Panc1 (cell line): ENCODE measurements at regions not wholly inside any gene's neighbourhood (a gene's known extent, or its start where the extent isn't known, plus 50 kb on each side); places are given as distances from the start of the nearest gene placed in this dataset.
A peak's percentile ranks its signal among the peaks of the same experiment; 100 is the strongest.

Source experiments
- ATAC-seq: fragments of 200-7000 bp; cut with Tn5 transposase; 2 replicates; pipeline ENCODE4 v1.9.1; 2020; ENCODE audit warnings: mild to moderate bottlenecking, moderate library complexity
- BruUV-seq: library from RNA; stranded (reverse); fragments of 400-500 nt; replicated peaks from 2 replicates; lab custom pipeline; 2021; lab: Mats Ljungman, UMichigan
- CTCF ChIA-PET: fragments of 300-600 bp; sonication (Branson Sonifier 250); formaldehyde crosslinking; loops from one replicate; lab custom pipeline; 2022; ENCODE audit warnings: antibody characterized with exemption; lab: Charles Lee
- POLR2A ChIA-PET: fragments of 300-600 bp; sonication (Branson Sonifier 250); formaldehyde crosslinking; loops from one replicate; lab custom pipeline; 2022; ENCODE audit warnings: antibody characterized with exemption; lab: Charles Lee
- DNase-seq: peaks from one replicate; pipeline ENCODE4 v3.0.0-alpha.2; 2010; ENCODE audit warnings: low read depth, low spot score
- H3K27ac ChIP-seq: 2 replicates; pipeline ENCODE4 v1.5.1; 2011; ENCODE audit warnings: mild to moderate bottlenecking, low read length, inconsistent platforms
- H3K27me3 ChIP-seq: fragments of 200-500 bp; sonication (Bioruptor generic); 2 replicates; pipeline ENCODE4 v1.6.0; 2014; ENCODE audit warnings: low read length, inconsistent platforms; ENCODE audit not compliant: control insufficient read depth, insufficient read depth
- H3K36me3 ChIP-seq: fragments of 200-500 bp; sonication (Bioruptor generic); 2 replicates; pipeline ENCODE4 v1.5.1; 2014; ENCODE audit warnings: inconsistent platforms, mild to moderate bottlenecking, low read length, moderate library complexity; ENCODE audit not compliant: control insufficient read depth, insufficient read depth
- H3K4me1 ChIP-seq: 2 replicates; pipeline ENCODE4 v1.5.1; 2011; ENCODE audit warnings: inconsistent platforms, mild to moderate bottlenecking, low read length, moderate library complexity; ENCODE audit not compliant: control insufficient read depth, insufficient read depth
- H3K4me3 ChIP-seq, 2 experiments: 2 replicates each; pipeline ENCODE4 v1.5.1; 2011 to 2012; ENCODE audit warnings: low read depth in 2 of 2, low read length in 2 of 2, mild to moderate bottlenecking in 2 of 2, inconsistent platforms in 1 of 2, moderate library complexity in 1 of 2
- H3K9me3 ChIP-seq: fragments of 200-500 bp; sonication (Bioruptor generic); 2 replicates; pipeline ENCODE4 v1.5.1; 2014; ENCODE audit warnings: low read depth, mild to moderate bottlenecking, inconsistent platforms, low read length, moderate library complexity; ENCODE audit not compliant: control insufficient read depth, insufficient read depth
- CTCF ChIP-seq: fragments of 450-650 bp; IDR thresholded peaks from 2 replicates; pipeline ENCODE4 v1.5.1; 2017; ENCODE audit warnings: mild to moderate bottlenecking
- POLR2AphosphoS5 ChIP-seq: IDR thresholded peaks from 2 replicates; pipeline ENCODE4 v1.6.1; 2012; ENCODE audit warnings: mild to moderate bottlenecking, low read depth, low read length, moderate library complexity
- REST ChIP-seq, 2 experiments: IDR thresholded peaks; 2 replicates each; pipeline ENCODE4 v1.6.1; 2011 to 2012; ENCODE audit warnings: low read depth in 2 of 2, control low read depth in 1 of 2, low read length in 1 of 2, mild to moderate bottlenecking in 1 of 2, moderate library complexity in 1 of 2; ENCODE audit not compliant: insufficient read depth in 1 of 2
- SIN3A ChIP-seq: IDR thresholded peaks from 2 replicates; pipeline ENCODE4 v1.6.1; 2012; ENCODE audit warnings: low read depth, mild to moderate bottlenecking, low read length, moderate library complexity, borderline replicate concordance; ENCODE audit not compliant: insufficient read depth
- TCF7L2 ChIP-seq: IDR thresholded peaks from 2 replicates; pipeline ENCODE4 v1.6.1; 2011; ENCODE audit warnings: mild to moderate bottlenecking, low read depth, low read length, inconsistent platforms
- in situ Hi-C: cut with HindIII; loops from 2 replicates; pipeline ENCODE4 v1.10.0; 2016; ENCODE audit warnings: low sequenced_read_pairs, low pct_unique_long_range_greater_than_20kb
- intact Hi-C: fragments of 100-400 bp; cut with micrococcal nuclease; formaldehyde crosslinking; loops from one replicate; pipeline ENCODE4 v1.10.0; 2022; ENCODE audit not compliant: unreplicated experiment

- intact Hi-C loops = no loop called here
- TF ChIP-seq SIN3A (no peak), POLR2AphosphoS5 (no peak), REST (IDR thresholded peaks at IDR 0.05; ENCODE audit: insufficient read depth in 1 of 2, low read depth in 2 of 2, low read length in 1 of 2) (no peak), TCF7L2 (no peak), CTCF (no peak)
- no peak for ATAC-seq
- Histone ChIP-seq H3K9me3 (no peaks in the 10 kb centered on the region), H3K4me1 (no peaks in the 10 kb centered on the region), H3K27me3 (no peaks in the 10 kb centered on the region), H3K36me3 (no peaks in the 10 kb centered on the region), H3K4me3 (no peak overlapping the region), H3K27ac (no peak overlapping the region)
- in situ Hi-C loops = no loop called here
- no peak for DNase-seq
- BruUV-seq = no TSS peak
- ChIA-PET POLR2A (no interaction called here), CTCF (no interaction called here)
Measured at GRCh38 chr16:16857603-16858283, 478.8 kb downstream of the NPIPA7 start.

- Histone ChIP-seq H3K36me3 (no peaks in the 10 kb centered on the region), H3K4me1 (no peaks in the 10 kb centered on the region), H3K27me3 (peaks cover 6% of the 10 kb centered on the region; the same call in 1 of the 2 replicates), H3K9me3 (no peaks in the 10 kb centered on the region), H3K27ac (no peak overlapping the region), H3K4me3 (no peak overlapping the region)
- TF ChIP-seq CTCF (peak; percentile 88), REST (IDR thresholded peaks at IDR 0.05; ENCODE audit: insufficient read depth in 1 of 2, low read depth in 2 of 2, low read length in 1 of 2) (no peak)
- BruUV-seq = no TSS peak
- in situ Hi-C loops (no loop called here), intact Hi-C loops (loop anchor here (5.0 kb wide), 1 partner anchor 606 kb away; no protein-coding TSS in a partner anchor)
- CTCF ChIA-PET = interaction anchor here (0.7 to 1.0 kb wide), 3 partner anchors 18 to 607 kb away, joined by 3 to 7 read pairs (median 3); no protein-coding TSS in a partner anchor
- ATAC-seq = peak; percentile 70
- DNase-seq = peak; percentile 46
- POLR2A ChIA-PET = no interaction called here
Measured at GRCh38 chr16:16861546-16861945, 482.6 kb downstream of the NPIPA7 start.
